ENCODE measurements at regions not wholly inside any gene's neighbourhood (a gene's known extent, or its start where the extent isn't known, plus 50 kb on each side); places are given as distances from the start of the nearest gene placed in this dataset.

DNA sequence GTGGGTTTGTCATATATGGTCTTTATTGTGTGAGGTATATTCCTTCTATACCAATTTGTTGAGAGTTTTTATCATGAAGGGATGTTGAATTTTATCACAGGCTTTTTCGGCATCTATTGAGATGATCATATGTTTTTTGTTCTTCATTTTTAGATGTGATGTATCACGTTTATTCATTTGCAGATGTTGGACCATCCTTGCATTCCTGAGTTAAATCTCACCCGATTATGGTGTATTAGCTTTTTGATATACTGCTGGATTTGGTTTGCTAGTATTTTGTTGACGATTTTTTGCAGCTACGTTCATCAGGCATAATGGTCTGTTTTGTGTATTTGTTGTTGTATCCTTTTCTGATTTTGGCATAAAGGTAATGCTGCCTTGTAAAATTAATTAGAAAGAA is 311.0 kb downstream of the PTEN start:
- no peak for DNase-seq

DNA sequence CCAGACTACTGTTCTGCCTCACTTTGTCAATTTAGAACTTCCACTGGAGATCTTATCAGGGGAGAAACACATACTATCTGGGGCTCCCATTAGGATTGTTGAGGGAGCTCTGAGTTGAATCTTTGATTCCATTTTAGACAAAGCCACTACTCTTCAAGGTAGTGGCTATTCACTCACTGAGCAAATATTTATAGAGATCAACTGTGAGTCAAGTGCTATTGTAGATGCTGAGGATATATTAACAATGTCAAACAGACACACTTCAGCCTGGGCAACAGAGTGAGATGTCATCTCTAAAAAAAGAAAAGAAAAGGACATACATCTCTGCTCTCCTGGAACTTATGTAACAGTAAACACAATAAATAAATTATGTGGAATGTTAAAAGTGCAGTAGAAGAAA is 315.3 kb downstream of the PTEN start:
- DNase-seq: no peak

GRCh38 chr10:88179831-88180230 is 316.4 kb downstream of the PTEN start:
- DNase-seq: no peak

- DNase-seq: no peak
Measured at GRCh38 chr10:88181902-88182600, 318.6 kb downstream of the PTEN start.

DNA sequence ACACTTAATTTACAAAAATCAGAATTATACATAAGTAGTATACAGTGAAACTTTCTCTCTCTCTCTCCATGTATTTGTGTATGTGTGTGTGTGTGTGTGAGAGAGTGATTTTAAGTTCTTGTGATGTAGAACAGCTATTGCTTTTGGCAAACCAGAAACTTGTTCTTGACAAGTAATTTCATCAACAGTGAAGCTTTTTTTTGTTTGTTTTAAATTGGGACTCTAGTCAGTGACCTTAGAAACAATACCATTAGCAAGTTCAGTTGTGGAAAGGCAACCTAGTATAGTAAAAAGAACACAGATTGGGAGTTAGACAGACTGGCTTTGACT is 319.1 kb downstream of the PTEN start:
- DNase-seq: no peak

- no peak for DNase-seq
Measured at GRCh38 chr10:88184543-88185297, 321.3 kb downstream of the PTEN start.

DNA sequence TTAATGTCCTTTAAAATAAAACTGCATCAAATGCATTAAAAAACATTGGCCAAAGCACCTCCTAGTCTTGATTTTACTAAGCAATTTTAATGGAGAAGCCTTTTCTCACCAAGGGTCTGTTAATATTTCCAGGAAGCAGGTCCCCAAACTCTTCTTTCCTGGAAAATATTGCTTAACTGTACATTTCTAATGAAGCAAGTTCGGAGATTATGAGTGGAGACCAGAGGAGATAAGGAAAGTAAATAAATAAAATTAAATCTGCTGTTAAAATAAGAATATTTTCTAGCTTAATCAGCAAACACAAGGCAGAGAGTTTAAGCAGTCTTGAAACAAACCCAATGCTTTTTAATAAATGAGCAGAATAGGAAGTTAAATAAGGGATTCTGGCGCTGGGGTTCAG is 322.4 kb downstream of the PTEN start:
- DNase-seq: no peak

DNA sequence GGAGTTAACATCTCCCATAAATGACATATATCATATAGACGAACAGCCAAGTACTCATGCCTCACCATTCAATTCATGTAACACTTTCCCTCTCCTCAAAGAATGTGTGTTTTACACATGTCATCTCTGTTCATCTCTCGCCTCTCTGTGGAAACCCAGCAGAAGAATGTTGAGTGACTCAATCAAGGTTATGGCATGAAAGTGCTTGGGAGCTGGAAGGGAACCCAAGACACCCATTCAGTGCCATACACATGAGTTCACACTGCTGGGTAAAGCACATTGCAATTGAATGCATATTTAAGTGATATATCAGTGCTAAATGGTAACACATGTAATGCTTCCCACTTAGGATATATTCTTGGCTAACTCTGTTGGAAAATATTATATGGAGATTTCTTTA is 322.9 kb downstream of the PTEN start:
- DNase-seq: no peak

GRCh38 chr10:88187472-88187871 is 324.0 kb downstream of the PTEN start:
- DNase-seq: no peak

DNA sequence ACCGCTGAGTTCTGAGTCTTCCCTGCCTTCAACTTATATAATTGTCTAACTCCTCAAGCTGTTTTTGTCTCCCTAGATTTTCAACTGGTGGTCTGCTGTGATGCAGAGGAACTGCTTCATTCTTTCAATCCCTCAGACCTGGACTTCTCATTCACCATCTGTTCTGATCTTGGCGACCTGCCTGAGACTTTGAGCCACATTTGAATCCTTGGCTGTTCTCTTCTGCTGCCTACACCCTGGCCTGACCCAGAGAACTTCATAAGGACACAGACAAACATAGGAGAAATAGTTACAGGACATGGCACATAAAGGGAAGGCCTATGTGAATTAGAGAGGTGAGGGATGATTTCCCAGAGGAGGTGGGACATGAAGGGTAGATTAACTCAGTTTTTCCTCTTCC is 326.7 kb downstream of the PTEN start:
- DNase-seq: no peak

- DNase-seq: no peak
Measured at GRCh38 chr10:88190540-88191235, 327.3 kb downstream of the PTEN start.

- no peak for DNase-seq
Measured at GRCh38 chr10:88193018-88193417, 329.6 kb downstream of the PTEN start.

- DNase-seq: peak in 3 of 5 experiments; percentile 6 to 70 (median 65)
Measured at GRCh38 chr10:88194041-88194887, 330.8 kb downstream of the PTEN start.

GRCh38 chr10:88194961-88195367 is 331.5 kb downstream of the PTEN start:
- no peak for DNase-seq

DNA sequence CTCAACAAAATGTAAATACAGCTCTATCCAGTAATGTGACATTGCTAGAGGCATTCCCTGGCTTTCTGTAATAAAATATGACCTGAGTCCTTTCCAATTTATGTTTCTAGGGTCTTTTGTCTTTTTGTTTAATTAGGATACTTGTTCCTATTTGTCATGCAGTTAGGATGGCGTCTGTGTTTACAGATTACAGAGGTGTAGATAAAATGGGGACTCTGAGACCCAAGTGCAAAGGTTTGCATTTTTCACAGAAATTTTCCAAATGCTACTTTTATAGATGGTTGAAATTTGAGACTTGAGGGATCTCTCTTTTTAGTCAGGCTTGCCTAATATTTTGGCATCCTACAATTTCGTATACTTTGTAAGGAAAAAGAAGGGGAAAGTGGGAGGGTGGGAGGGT is 332.4 kb downstream of the PTEN start:
- DNase-seq: no peak

- DNase-seq: no peak
Measured at GRCh38 chr10:88196291-88196690, 332.9 kb downstream of the PTEN start.

GRCh38 chr10:88198023-88198422 is 334.6 kb downstream of the PTEN start:
- DNase-seq: no peak

DNA sequence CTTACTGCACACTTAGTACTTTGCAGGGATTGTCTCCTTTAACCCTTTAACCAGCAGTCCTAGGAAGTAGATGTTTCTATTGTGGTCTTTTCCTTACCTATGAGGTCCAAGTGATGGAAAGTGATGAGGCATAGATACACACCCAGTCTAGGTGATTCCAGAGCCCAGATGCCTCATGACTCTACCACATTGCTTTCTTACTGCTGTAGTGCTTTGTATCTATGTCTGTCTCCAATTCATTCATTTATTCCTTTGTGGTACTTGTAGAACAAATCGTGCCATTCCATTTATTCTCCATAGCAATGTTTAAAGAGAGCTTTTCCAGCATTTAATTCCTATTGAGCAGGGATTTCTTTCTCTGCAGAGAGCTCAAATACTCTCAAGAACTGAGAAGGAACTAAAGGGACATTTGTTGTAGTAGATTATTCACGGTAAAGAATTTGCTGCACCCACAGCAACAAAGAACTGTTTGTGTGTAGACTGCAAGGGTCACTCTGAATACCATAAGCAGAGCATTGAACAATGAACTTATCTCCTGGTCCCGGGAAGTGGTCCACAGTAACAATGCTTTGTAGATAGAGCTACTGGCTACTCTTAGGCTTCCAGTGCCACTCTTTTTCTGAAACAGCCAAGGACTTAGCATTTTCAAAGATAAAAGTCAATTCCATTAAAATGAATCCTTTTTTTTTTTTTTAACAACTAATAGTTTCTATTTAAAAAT is 337.0 kb downstream of the PTEN start:
- DNase-seq: no peak

DNA sequence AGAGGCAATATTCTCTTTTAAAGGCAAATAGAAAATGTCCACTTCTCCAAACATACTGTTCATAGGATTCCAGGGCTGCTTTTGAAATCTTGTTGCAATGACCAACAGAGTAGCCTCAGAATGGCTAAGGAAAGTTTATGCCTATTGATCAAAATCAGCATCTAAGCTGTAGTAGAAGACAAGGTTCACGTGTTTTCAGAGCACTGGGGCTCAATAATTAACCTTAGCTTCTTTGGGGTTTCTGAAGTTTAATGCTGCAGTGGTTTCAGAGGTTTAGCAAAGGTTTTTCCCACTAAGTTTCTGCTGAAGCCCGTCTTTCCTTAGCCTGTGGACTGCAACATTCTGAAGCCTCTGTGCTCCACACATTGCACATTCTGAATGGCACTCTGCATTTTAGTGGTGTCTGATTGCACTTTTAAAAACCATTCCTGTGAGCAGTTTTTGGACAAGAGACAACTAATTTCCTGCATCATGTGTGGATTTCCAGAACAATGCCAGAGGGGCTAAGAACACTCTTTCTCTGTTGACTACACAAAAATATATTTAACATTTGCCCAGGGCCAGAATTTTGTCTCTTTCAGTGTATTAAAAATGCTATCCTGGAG is 342.5 kb downstream of the PTEN start:
- no peak for DNase-seq

- no peak for DNase-seq
Measured at GRCh38 chr10:88207121-88207546, 343.7 kb downstream of the PTEN start.

DNA sequence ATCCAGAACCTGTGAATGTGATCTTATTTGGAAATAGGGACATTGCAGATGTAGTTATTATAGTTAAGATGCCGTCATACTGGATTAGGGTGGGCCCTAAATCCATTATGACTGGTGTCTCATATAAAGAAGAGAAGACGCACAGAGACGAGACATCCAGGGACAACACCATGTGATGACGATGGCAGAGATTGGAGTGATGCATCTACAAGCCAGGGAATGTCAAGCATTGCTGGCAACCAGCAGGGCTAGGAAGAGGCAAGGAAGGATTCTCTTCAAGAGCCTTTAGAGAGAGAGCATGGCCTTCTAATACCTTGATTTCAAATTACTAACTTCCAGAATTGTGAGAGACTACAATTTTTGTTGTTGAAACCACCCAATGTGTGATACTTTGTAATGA is 345.8 kb downstream of the PTEN start:
- DNase-seq: no peak

Measured in T-helper 2 cell (primary cell).